ENCODE measurements at regions not wholly inside any gene's neighbourhood (a gene's known extent, or its start where the extent isn't known, plus 50 kb on each side); places are given as distances from the start of the nearest gene placed in this dataset.

DNA sequence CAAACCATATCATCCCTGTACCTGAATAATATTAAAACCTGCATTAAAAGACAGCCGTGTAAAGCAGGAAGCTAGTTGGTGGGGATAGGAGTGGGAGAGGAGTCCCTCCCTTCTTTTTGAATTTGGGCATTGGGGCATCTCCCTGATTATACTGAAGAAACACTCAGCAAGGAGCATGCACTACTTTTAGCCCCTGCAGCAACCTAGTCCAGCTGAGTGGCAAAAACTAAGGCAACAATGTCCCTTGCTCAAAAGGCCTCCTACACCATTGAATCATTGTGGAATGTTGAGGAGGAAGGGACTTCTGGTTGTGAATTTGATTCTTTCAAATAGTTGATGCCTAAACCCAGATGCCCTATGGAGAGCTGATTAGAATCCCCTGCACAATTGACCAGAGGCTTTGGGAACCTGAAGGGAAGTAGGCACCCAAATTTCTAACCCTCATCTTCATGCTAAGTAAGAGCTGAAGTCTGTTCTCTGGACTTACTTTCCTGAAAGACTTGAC, 111.7 kb downstream of the DDX1 start:
- TF ChIP-seq EHF (CRISPR knock-in tag; IDR thresholded peaks at IDR 0.05) (no peak), RFX5 (IDR thresholded peaks at IDR 0.05) (no peak), POLR2A (IDR thresholded peaks at IDR 0.05; ENCODE audit: low read length) (no peak), ESRRA (IDR thresholded peaks at IDR 0.05; ENCODE audit: borderline replicate concordance, low read length) (no peak), RNF2 (IDR thresholded peaks at IDR 0.05; ENCODE audit: borderline replicate concordance, low read depth) (no peak), ZNF302 (CRISPR knock-in tag; IDR thresholded peaks at IDR 0.05) (no peak), CHD4 (IDR thresholded peaks at IDR 0.05; ENCODE audit: borderline replicate concordance) (no peak), KDM5A (IDR thresholded peaks at IDR 0.05) (no peak)
- TF ChIP-seq, protein P1, sequence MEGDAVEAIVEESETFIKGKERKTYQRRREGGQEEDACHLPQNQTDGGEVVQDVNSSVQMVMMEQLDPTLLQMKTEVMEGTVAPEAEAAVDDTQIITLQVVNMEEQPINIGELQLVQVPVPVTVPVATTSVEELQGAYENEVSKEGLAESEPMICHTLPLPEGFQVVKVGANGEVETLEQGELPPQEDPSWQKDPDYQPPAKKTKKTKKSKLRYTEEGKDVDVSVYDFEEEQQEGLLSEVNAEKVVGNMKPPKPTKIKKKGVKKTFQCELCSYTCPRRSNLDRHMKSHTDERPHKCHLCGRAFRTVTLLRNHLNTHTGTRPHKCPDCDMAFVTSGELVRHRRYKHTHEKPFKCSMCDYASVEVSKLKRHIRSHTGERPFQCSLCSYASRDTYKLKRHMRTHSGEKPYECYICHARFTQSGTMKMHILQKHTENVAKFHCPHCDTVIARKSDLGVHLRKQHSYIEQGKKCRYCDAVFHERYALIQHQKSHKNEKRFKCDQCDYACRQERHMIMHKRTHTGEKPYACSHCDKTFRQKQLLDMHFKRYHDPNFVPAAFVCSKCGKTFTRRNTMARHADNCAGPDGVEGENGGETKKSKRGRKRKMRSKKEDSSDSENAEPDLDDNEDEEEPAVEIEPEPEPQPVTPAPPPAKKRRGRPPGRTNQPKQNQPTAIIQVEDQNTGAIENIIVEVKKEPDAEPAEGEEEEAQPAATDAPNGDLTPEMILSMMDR (IDR thresholded peaks at IDR 0.05): no peak

Data from A549 (cell line).